ENCODE measurements at regions not wholly inside any gene's neighbourhood (a gene's known extent, or its start where the extent isn't known, plus 50 kb on each side); places are given as distances from the start of the nearest gene placed in this dataset.

DNA sequence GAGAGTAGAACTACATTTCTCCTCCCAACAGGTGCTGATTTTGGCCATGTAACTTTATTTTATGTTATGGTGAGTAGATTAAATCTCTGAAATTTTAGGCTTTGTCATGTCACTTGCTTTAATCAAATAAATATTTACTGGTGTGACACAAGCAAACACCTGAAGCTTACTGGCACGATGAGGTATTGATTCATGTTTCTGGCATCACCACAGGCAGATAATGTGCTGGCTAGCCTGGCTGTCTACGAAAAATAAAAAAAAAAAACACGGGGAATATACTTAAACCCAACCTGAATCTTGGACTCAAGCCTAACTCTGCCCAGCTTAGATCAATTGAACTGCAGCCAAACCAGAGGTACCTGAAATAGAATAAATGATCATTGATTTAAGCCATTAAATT lies 65.6 kb upstream of the CADM2 start:
- ATAC-seq (ENCODE audit: insufficient read depth, low read depth): no peak
- H3K79me2 ChIP-seq (ENCODE audit: insufficient read depth, low read length): no peaks in the 10 kb centered on the region
- no peaks in the 10 kb centered on the region for H4K20me1 ChIP-seq (ENCODE audit: insufficient read depth, low read length)
- H3K36me3 ChIP-seq (ENCODE audit: insufficient read depth, low read length): no peaks in the 10 kb centered on the region
- H3K9me3 ChIP-seq (ENCODE audit: insufficient read depth, low read length, severe bottlenecking): no peaks in the 10 kb centered on the region
- H3K9ac ChIP-seq (ENCODE audit: low read depth, low read length): no peak overlapping the region
- no peak overlapping the region for H3K27ac ChIP-seq (ENCODE audit: low read length)
- TF ChIP-seq EZH2 (IDR thresholded peaks at IDR 0.05; ENCODE audit: borderline replicate concordance, low read depth, low read length, severe bottlenecking): no peak
- TF ChIP-seq, protein P1, sequence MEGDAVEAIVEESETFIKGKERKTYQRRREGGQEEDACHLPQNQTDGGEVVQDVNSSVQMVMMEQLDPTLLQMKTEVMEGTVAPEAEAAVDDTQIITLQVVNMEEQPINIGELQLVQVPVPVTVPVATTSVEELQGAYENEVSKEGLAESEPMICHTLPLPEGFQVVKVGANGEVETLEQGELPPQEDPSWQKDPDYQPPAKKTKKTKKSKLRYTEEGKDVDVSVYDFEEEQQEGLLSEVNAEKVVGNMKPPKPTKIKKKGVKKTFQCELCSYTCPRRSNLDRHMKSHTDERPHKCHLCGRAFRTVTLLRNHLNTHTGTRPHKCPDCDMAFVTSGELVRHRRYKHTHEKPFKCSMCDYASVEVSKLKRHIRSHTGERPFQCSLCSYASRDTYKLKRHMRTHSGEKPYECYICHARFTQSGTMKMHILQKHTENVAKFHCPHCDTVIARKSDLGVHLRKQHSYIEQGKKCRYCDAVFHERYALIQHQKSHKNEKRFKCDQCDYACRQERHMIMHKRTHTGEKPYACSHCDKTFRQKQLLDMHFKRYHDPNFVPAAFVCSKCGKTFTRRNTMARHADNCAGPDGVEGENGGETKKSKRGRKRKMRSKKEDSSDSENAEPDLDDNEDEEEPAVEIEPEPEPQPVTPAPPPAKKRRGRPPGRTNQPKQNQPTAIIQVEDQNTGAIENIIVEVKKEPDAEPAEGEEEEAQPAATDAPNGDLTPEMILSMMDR (IDR thresholded peaks at IDR 0.05; ENCODE audit: borderline replicate concordance, extremely low read depth, low read length, poor library complexity, severe bottlenecking): no peak
- H3K4me3 ChIP-seq (ENCODE audit: low read depth in 1 of 2, low read length in 2 of 2): no peak overlapping the region
- H2AFZ ChIP-seq (ENCODE audit: low read depth, low read length): no peak overlapping the region
- no peak overlapping the region for H3K4me2 ChIP-seq (ENCODE audit: insufficient read depth, low read length)
- no peaks in the 10 kb centered on the region for H3K4me1 ChIP-seq (ENCODE audit: insufficient read depth, low read length)
- H3K27me3 ChIP-seq (ENCODE audit: insufficient read depth, low read length, poor library complexity): no peaks in the 10 kb centered on the region
- DNase-seq: no peak

DNA sequence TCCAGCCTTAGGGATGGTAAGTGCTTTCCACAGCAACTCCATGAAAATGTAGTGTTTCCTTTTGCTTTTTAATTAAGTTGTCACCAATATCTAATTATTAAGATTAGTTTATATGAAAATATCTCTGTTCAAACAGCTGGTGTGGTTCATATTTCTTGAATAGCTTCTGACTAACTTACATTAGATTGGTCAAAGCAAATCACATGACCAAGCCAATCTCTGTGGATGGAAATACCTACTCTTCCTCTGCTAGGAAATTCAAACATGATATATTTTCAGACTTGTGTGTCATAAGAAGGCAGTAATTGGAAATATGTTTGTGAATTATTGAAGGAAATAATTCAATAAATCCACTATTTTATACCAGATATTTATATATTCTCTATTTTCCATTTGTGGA lies 54.6 kb upstream of the CADM2 start:
- Histone ChIP-seq H3K9me3 (ENCODE audit: insufficient read depth, low read length, severe bottlenecking) (peaks cover 10% of the 10 kb centered on the region), H2AFZ (ENCODE audit: low read depth, low read length) (no peak overlapping the region), H3K79me2 (ENCODE audit: insufficient read depth, low read length) (no peaks in the 10 kb centered on the region), H3K36me3 (ENCODE audit: insufficient read depth, low read length) (no peaks in the 10 kb centered on the region), H3K27me3 (ENCODE audit: insufficient read depth, low read length, poor library complexity) (no peaks in the 10 kb centered on the region), H3K4me3 (ENCODE audit: low read depth in 1 of 2, low read length in 2 of 2) (no peak overlapping the region), H3K9ac (ENCODE audit: low read depth, low read length) (no peak overlapping the region), H3K4me1 (ENCODE audit: insufficient read depth, low read length) (no peaks in the 10 kb centered on the region), H3K4me2 (ENCODE audit: insufficient read depth, low read length) (no peak overlapping the region), H3K27ac (ENCODE audit: low read length) (no peak overlapping the region), H4K20me1 (ENCODE audit: insufficient read depth, low read length) (no peaks in the 10 kb centered on the region)
- DNase-seq (no peak), ATAC-seq (ENCODE audit: insufficient read depth, low read depth) (no peak)
- TF ChIP-seq, protein P1 (IDR thresholded peaks at IDR 0.05; ENCODE audit: borderline replicate concordance, extremely low read depth, low read length, poor library complexity, severe bottlenecking): no peak
- TF ChIP-seq EZH2 (IDR thresholded peaks at IDR 0.05; ENCODE audit: borderline replicate concordance, low read depth, low read length, severe bottlenecking): no peak

DNA sequence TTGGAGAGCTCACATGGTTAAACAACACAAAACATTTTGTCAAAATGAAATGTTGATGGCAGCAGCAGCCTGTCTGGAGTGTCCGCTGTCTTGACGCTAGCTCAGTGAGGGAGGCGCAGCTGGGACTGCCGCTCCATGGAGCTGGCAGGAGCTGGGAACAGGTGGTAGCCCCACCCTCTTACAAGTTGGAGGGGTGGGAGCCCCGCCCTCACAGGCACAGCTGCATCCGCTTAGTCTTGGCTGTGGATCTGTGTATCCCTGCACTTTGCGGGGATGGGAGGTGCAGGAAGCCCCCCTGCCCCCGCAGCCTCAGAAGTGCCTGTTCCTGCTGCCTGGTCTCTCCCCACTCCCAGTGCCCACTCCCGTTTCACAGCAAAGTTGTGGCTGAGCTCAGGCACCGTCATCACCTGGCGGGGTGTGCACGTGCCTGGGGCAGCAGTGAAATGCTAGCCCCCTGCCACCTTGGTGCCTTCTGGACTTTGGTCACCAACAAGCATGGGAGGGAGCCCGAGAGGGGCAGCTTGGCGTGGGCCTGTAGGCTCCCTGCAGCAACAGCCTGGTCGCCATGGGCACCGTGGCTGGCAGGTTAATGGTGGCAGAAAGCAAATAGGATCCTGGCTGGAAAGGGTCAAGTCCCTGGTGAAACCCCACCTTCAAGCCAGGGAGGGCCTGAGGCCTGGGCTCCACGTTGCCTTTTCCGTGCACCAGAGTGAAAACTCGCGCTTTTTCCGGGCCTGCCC lies 53.8 kb upstream of the CADM2 start:
- Histone ChIP-seq H3K27ac (ENCODE audit: low read length) (no peak overlapping the region), H3K27me3 (ENCODE audit: insufficient read depth, low read length, poor library complexity) (no peaks in the 10 kb centered on the region), H3K79me2 (ENCODE audit: insufficient read depth, low read length) (no peaks in the 10 kb centered on the region), H3K4me2 (ENCODE audit: insufficient read depth, low read length) (no peak overlapping the region), H2AFZ (ENCODE audit: low read depth, low read length) (no peak overlapping the region), H3K4me1 (ENCODE audit: insufficient read depth, low read length) (no peaks in the 10 kb centered on the region), H3K9me3 (ENCODE audit: insufficient read depth, low read length, severe bottlenecking) (peaks cover 10% of the 10 kb centered on the region), H3K4me3 (ENCODE audit: low read depth in 1 of 2, low read length in 2 of 2) (no peak overlapping the region), H3K36me3 (ENCODE audit: insufficient read depth, low read length) (no peaks in the 10 kb centered on the region), H3K9ac (ENCODE audit: low read depth, low read length) (no peak overlapping the region), H4K20me1 (ENCODE audit: insufficient read depth, low read length) (no peaks in the 10 kb centered on the region)
- TF ChIP-seq, protein P1 (IDR thresholded peaks at IDR 0.05; ENCODE audit: borderline replicate concordance, extremely low read depth, low read length, poor library complexity, severe bottlenecking): no peak
- TF ChIP-seq EZH2 (IDR thresholded peaks at IDR 0.05; ENCODE audit: borderline replicate concordance, low read depth, low read length, severe bottlenecking): no peak
- ATAC-seq (ENCODE audit: insufficient read depth, low read depth): no peak
- DNase-seq: no peak
